OCI-LY1 (cell line): ENCODE measurements at regions not wholly inside any gene's neighbourhood (a gene's known extent, or its start where the extent isn't known, plus 50 kb on each side); places are given as distances from the start of the nearest gene placed in this dataset.
A peak's percentile ranks its signal among the peaks of the same experiment; 100 is the strongest.
"Not testable (repeated sequence)": the region's sequence is repeated elsewhere in the genome, so short reads cannot be mapped to it uniquely, and the experiment has no call there.

Experiments
- H2AFZ ChIP-seq: fragments of 200-600 bp; sonication (generic), shearing (Covaris generic); 2 replicates; pipeline ENCODE4 v1.6.0; 2014; ENCODE audit warnings: antibody characterized with exemption, mild to moderate bottlenecking, low read length
- H3F3A ChIP-seq: fragments of 200-600 bp; sonication (generic), shearing (Covaris generic); 2 replicates; pipeline ENCODE4 v1.6.0; 2014; ENCODE audit warnings: mild to moderate bottlenecking, antibody characterized with exemption, low read length, moderate library complexity; ENCODE audit not compliant: insufficient read depth
- H3K27ac ChIP-seq: fragments of 200-600 bp; sonication (generic); 2 replicates; pipeline ENCODE4 v1.5.1; 2014; ENCODE audit warnings: low read length, mixed run types, mild to moderate bottlenecking, low read depth; ENCODE audit not compliant: poor library complexity, severe bottlenecking
- H3K27me3 ChIP-seq: fragments of 200-600 bp; sonication (generic); 2 replicates; pipeline ENCODE4 v1.6.0; 2014; ENCODE audit warnings: antibody characterized with exemption, mild to moderate bottlenecking, low read length, moderate library complexity; ENCODE audit not compliant: insufficient read depth
- H3K36me3 ChIP-seq: fragments of 200-600 bp; sonication (generic); 2 replicates; pipeline ENCODE4 v1.6.1; 2014; ENCODE audit warnings: mild to moderate bottlenecking, antibody characterized with exemption, low read length, moderate library complexity, mixed read lengths; ENCODE audit not compliant: insufficient read depth
- H3K4me1 ChIP-seq: fragments of 200-600 bp; sonication (generic); 2 replicates; pipeline ENCODE4 v1.5.1; 2014; ENCODE audit warnings: mild to moderate bottlenecking, low read length, moderate library complexity; ENCODE audit not compliant: insufficient read depth, severe bottlenecking
- H3K4me2 ChIP-seq: fragments of 200-600 bp; sonication (generic), shearing (Covaris generic); 2 replicates; pipeline ENCODE4 v1.6.1; 2014; ENCODE audit warnings: low read length
- H3K4me3 ChIP-seq: fragments of 200-600 bp; sonication (generic); 2 replicates; pipeline ENCODE4 v1.5.1; 2014; ENCODE audit warnings: low read length, low read depth, mild to moderate bottlenecking, mixed read lengths; ENCODE audit not compliant: poor library complexity, severe bottlenecking
- H3K79me2 ChIP-seq: fragments of 200-600 bp; shearing (Covaris generic); 2 replicates; pipeline ENCODE4 v1.6.1; 2016; ENCODE audit warnings: mixed run types, low read length, mixed read lengths; ENCODE audit not compliant: insufficient read depth
- H3K9ac ChIP-seq: fragments of 200-600 bp; sonication (generic), shearing (Covaris generic); 2 replicates; pipeline ENCODE4 v1.6.1; 2014; ENCODE audit warnings: mild to moderate bottlenecking, low read length, mixed read lengths
- H3K9me2 ChIP-seq: fragments of 200-600 bp; sonication (generic), shearing (Covaris generic); 2 replicates; pipeline ENCODE4 v1.6.1; 2014; ENCODE audit warnings: low read depth, mild to moderate bottlenecking, low read length, mixed read lengths
- H3K9me3 ChIP-seq: fragments of 200-600 bp; shearing (Covaris generic); 2 replicates; pipeline ENCODE4 v1.6.1; 2014; ENCODE audit warnings: low read length, mixed read lengths
- H4K20me1 ChIP-seq: fragments of 200-600 bp; sonication (generic), shearing (Covaris generic); 2 replicates; pipeline ENCODE4 v1.6.0; 2016; ENCODE audit warnings: mild to moderate bottlenecking, low read length; ENCODE audit not compliant: insufficient read depth
- CTCF ChIP-seq: fragments of 200-600 bp; sonication (generic), shearing (Covaris generic); IDR thresholded peaks from 2 replicates; pipeline ENCODE4 v1.5.1; 2017; ENCODE audit warnings: mild to moderate bottlenecking, antibody characterized with exemption, low read length, moderate library complexity, mixed read lengths
- EZH2 ChIP-seq: fragments of 200-600 bp; sonication (generic), shearing (Covaris generic); IDR thresholded peaks from 2 replicates; pipeline ENCODE4 v1.8.0; 2017; ENCODE audit warnings: borderline replicate concordance, mixed run types, mild to moderate bottlenecking, antibody characterized with exemption, low read length, moderate library complexity, mixed read lengths

DNA sequence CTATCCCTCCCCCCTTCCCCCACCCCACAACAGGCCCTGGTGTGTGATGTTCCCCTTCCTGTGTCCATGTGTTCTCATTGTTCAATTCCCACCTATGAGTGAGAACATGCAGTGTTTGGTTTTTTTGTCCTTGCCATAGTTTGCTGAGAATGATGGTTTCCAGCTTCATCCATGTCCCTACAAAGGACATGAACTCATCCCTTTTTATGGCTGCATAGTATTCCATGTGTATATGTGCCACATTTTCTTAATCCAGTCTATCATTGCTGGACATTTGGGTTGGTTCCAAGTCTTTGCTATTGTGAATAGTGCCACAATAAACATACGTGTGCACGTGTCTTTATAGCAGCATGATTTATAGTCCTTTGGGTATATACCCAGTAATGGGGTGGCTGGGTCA, 52.3 kb upstream of the MAN1A2 start:
- not testable (repeated sequence) for H3K4me3 ChIP-seq, H4K20me1 ChIP-seq, H3K9me3 ChIP-seq, H2AFZ ChIP-seq, H3K9me2 ChIP-seq, H3K36me3 ChIP-seq, H3K4me1 ChIP-seq, H3K9ac ChIP-seq, H3K27ac ChIP-seq, H3K4me2 ChIP-seq, H3K79me2 ChIP-seq, H3F3A ChIP-seq, H3K27me3 ChIP-seq

DNA sequence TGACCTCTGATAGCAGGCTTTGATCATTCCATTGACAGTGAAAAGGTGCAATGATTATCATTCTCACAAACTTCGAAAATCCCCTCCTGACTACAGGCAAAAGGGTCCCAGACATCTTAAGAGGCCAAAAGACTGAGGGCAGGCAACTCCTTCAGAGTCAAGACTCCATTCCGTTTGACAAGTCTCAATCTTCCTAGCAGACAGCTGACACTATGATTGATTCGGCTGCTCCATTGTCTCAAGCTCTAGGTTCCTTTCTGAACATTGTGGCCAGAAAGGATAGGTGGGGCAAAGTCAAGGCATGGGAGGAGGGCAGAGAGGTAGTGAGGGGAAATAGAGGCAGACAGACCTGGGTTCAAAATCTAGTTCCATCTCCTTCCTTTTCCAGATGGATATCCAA, 53.7 kb upstream of the MAN1A2 start:
- Histone ChIP-seq H3K4me1 (no peaks in the 10 kb centered on the region), H2AFZ (no peak overlapping the region), H3F3A (no peaks in the 10 kb centered on the region), H3K27me3 (no peaks in the 10 kb centered on the region), H3K4me2 (no peak overlapping the region), H3K79me2 (no peaks in the 10 kb centered on the region), H3K9me3 (no peaks in the 10 kb centered on the region), H3K36me3 (no peaks in the 10 kb centered on the region), H3K4me3 (no peak overlapping the region), H4K20me1 (no peaks in the 10 kb centered on the region), H3K9ac (no peak overlapping the region), H3K9me2 (no peaks in the 10 kb centered on the region), H3K27ac (no peak overlapping the region)
- no peak for TF ChIP-seq EZH2

- Histone ChIP-seq H4K20me1 (no peaks in the 10 kb centered on the region), H3K4me1 (no peaks in the 10 kb centered on the region), H3K9me3 (no peaks in the 10 kb centered on the region), H3K36me3 (no peaks in the 10 kb centered on the region), H3K9ac (no peak overlapping the region), H3F3A (no peaks in the 10 kb centered on the region), H3K4me2 (no peak overlapping the region), H2AFZ (no peak overlapping the region), H3K4me3 (no peak overlapping the region), H3K9me2 (no peaks in the 10 kb centered on the region), H3K79me2 (no peaks in the 10 kb centered on the region), H3K27me3 (no peaks in the 10 kb centered on the region), H3K27ac (no peak overlapping the region)
- peak; percentile 67 for TF ChIP-seq CTCF
- TF ChIP-seq EZH2: no peak
Observed at GRCh38 chr1:117312453-117313138, 54.7 kb upstream of the MAN1A2 start.

- Histone ChIP-seq H3K36me3 (no peaks in the 10 kb centered on the region), H3K27me3 (no peaks in the 10 kb centered on the region), H3K27ac (no peak overlapping the region), H3K4me1 (no peaks in the 10 kb centered on the region), H3K4me2 (no peak overlapping the region), H3K79me2 (no peaks in the 10 kb centered on the region), H3K9me2 (no peaks in the 10 kb centered on the region), H3K4me3 (no peak overlapping the region), H3K9me3 (no peaks in the 10 kb centered on the region), H2AFZ (no peak overlapping the region), H3F3A (no peaks in the 10 kb centered on the region), H4K20me1 (no peaks in the 10 kb centered on the region), H3K9ac (no peak overlapping the region)
- no peak for TF ChIP-seq CTCF
- no peak for TF ChIP-seq EZH2
Observed at GRCh38 chr1:117308311-117308916, 58.8 kb upstream of the MAN1A2 start.
